A673 (cell line): ENCODE measurements at regions not wholly inside any gene's neighbourhood (a gene's known extent, or its start where the extent isn't known, plus 50 kb on each side); places are given as distances from the start of the nearest gene placed in this dataset.

ENCODE experiments used
- BruUV-seq: library from RNA; stranded (reverse); fragments of 400-500 nt; replicated peaks from 2 replicates; lab custom pipeline; 2021; lab: Mats Ljungman, UMichigan
- CTCF ChIA-PET: fragments of 300-600 bp; sonication (Branson Sonifier 250); formaldehyde crosslinking; loops from one replicate; lab custom pipeline; 2022; ENCODE audit warnings: antibody characterized with exemption; lab: Charles Lee
- POLR2A ChIA-PET: fragments of 300-600 bp; sonication (Branson Sonifier 250); formaldehyde crosslinking; loops from one replicate; lab custom pipeline; 2022; ENCODE audit warnings: antibody characterized with exemption; ENCODE audit not compliant: low non-redundant PET; lab: Charles Lee
- DNase-seq: peaks from one replicate; pipeline ENCODE4 v3.0.0-alpha.2; 2015; ENCODE audit warnings: low spot score
- H3K27ac ChIP-seq: fragments of 200-600 bp; sonication (generic); 2 replicates; pipeline ENCODE4 v1.5.1; 2016; ENCODE audit warnings: mixed run types, low read depth, mild to moderate bottlenecking, mixed read lengths, antibody characterized with exemption, low read length; ENCODE audit not compliant: poor library complexity, severe bottlenecking
- H3K27me3 ChIP-seq: fragments of 200-600 bp; sonication (generic); replicated peaks from 2 replicates; pipeline ENCODE4 v1.6.1; 2017; ENCODE audit warnings: mixed run types, low read depth, mild to moderate bottlenecking, mixed read lengths, antibody characterized with exemption, low read length; ENCODE audit not compliant: insufficient read depth, poor library complexity
- H3K36me3 ChIP-seq: fragments of 200-600 bp; sonication (generic); 2 replicates; pipeline ENCODE4 v1.6.1; 2016; ENCODE audit warnings: mixed run types, mild to moderate bottlenecking, mixed read lengths, antibody characterized with exemption, low read length; ENCODE audit not compliant: insufficient read depth, poor library complexity, severe bottlenecking
- H3K4me1 ChIP-seq: fragments of 200-600 bp; sonication (generic); 2 replicates; pipeline ENCODE4 v1.6.1; 2017; ENCODE audit warnings: mixed run types, mild to moderate bottlenecking, mixed read lengths, antibody characterized with exemption, low read length; ENCODE audit not compliant: insufficient read depth, poor library complexity, severe bottlenecking
- H3K4me3 ChIP-seq: fragments of 200-600 bp; sonication (generic); 2 replicates; pipeline ENCODE4 v1.5.1; 2016; ENCODE audit warnings: low read depth, mixed run types, mild to moderate bottlenecking, mixed read lengths, low read length; ENCODE audit not compliant: poor library complexity, severe bottlenecking
- H3K9me3 ChIP-seq: fragments of 200-600 bp; sonication (generic); 2 replicates; pipeline ENCODE4 v1.6.1; 2016; ENCODE audit warnings: mixed run types, low read depth, mild to moderate bottlenecking, mixed read lengths, antibody characterized with exemption, low read length; ENCODE audit not compliant: poor library complexity, severe bottlenecking
- EZH2 ChIP-seq: fragments of 200-600 bp; sonication (generic); IDR thresholded peaks from 2 replicates; pipeline ENCODE4 v1.6.1; 2017; ENCODE audit warnings: borderline replicate concordance, low read depth, mild to moderate bottlenecking, mixed read lengths, antibody characterized with exemption, low read length; ENCODE audit not compliant: poor library complexity, severe bottlenecking
- intact Hi-C: fragments of 100-400 bp; cut with micrococcal nuclease; formaldehyde crosslinking; loops from one replicate; pipeline ENCODE4 v1.10.0; 2022; ENCODE audit not compliant: unreplicated experiment
- TF ChIP-seq, protein P1 (sequence below): fragments of 300-800, 200-600 bp; sonication (generic); conservative IDR thresholded peaks from 2 replicates; pipeline ENCODE4 v1.5.1; 2017; ENCODE audit warnings: low read depth, mild to moderate bottlenecking, antibody characterized with exemption, low read length, moderate library complexity, mixed read lengths

DNA sequence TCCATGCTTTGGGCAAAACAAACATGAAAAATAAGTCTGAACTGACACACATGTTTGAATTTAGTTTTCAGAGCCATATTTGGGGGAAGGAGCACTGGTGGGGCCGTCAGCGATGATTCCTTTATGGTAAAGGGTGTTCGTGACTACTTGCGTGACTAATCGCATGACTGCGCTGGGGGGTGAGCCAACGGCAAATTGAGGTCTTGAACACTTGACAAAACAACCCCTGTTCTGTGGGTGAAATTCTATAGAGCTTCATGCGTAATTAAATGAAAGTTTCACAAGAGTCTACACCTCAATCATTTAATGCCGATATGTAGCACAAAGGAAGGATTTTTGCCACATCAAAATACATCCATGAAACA, 127.5 kb upstream of the CYP1B1 start:
- Histone ChIP-seq H3K27me3 (no peaks in the 10 kb centered on the region), H3K36me3 (no peaks in the 10 kb centered on the region), H3K9me3 (no peaks in the 10 kb centered on the region), H3K4me3 (no peak overlapping the region), H3K4me1 (no peaks in the 10 kb centered on the region), H3K27ac (no peak overlapping the region)
- DNase-seq = no peak
- TF ChIP-seq, protein P1, sequence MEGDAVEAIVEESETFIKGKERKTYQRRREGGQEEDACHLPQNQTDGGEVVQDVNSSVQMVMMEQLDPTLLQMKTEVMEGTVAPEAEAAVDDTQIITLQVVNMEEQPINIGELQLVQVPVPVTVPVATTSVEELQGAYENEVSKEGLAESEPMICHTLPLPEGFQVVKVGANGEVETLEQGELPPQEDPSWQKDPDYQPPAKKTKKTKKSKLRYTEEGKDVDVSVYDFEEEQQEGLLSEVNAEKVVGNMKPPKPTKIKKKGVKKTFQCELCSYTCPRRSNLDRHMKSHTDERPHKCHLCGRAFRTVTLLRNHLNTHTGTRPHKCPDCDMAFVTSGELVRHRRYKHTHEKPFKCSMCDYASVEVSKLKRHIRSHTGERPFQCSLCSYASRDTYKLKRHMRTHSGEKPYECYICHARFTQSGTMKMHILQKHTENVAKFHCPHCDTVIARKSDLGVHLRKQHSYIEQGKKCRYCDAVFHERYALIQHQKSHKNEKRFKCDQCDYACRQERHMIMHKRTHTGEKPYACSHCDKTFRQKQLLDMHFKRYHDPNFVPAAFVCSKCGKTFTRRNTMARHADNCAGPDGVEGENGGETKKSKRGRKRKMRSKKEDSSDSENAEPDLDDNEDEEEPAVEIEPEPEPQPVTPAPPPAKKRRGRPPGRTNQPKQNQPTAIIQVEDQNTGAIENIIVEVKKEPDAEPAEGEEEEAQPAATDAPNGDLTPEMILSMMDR = no peak
- TF ChIP-seq EZH2 = no peak
- ChIA-PET POLR2A (interaction anchor here (0.6 kb wide), 1 partner anchor 32 kb away, joined by 3 read pairs; no protein-coding TSS in a partner anchor), CTCF (no interaction called here)
- intact Hi-C loops = no loop called here
- no TSS peak for BruUV-seq

DNA sequence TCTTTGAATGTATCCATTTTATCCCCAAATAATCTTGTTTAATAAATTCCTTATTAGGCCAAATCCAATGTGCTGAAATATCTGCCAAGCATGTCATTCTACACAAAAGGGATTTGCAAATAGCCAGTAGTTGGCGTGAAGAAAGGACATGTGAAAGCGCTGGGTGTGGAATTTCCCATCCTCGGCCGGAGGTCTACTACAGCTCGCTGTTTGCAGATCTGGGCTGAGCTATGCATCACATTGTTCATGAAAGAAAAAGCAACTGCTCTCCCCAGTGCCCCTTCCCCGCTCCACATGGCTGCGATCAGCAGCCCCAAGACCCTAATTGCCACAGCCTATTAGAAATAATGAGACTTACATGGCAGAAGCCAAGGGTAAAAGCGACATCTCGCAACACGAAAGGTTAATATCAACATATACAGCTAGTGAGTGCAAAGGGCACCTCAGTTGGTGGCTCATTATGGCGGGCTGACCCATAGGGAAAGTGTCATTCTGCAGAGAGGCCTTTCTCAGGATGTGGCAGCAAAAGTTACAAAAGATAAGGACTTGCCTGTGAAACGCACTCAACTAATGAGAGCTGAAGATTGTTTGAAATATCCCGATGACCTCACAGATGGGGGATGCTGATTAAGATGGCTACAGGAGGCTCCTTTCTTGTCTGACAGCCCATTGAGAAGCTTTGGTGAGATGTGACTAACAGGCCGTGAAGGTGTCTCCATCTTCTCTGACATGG, 126.9 kb upstream of the CYP1B1 start:
- Histone ChIP-seq H3K36me3 (no peaks in the 10 kb centered on the region), H3K4me1 (no peaks in the 10 kb centered on the region), H3K27me3 (no peaks in the 10 kb centered on the region), H3K4me3 (no peak overlapping the region), H3K27ac (no peak overlapping the region), H3K9me3 (no peaks in the 10 kb centered on the region)
- POLR2A ChIA-PET = interaction anchor here (0.6 kb wide), 1 partner anchor 31 kb away, joined by 3 read pairs; no protein-coding TSS in a partner anchor
- CTCF ChIA-PET = no interaction called here
- no TSS peak for BruUV-seq
- DNase-seq = no peak
- intact Hi-C loops = no loop called here
- no peak for TF ChIP-seq EZH2
- TF ChIP-seq, protein P1 = no peak

DNA sequence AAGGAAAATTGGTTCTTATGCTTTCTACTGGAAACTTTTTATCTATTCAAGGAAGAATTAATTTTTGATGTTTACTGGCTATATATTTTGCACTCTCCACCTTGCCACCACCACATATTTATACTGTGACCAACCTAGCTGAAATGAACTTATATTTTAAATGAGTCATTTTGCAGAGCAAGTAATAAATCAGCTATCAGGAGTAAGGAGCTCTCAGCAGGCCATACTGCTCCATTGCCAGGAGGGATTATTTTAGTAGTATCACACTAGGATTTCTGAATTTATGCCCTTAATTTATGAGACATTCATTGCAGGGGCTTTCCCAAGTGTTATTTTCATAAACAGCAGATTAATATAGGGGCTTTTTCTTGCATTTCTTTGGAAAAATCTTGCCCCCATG, 125.8 kb upstream of the CYP1B1 start:
- CTCF ChIA-PET = no interaction called here
- TF ChIP-seq EZH2 = no peak
- H3K36me3 ChIP-seq = no peaks in the 10 kb centered on the region
- no peak overlapping the region for H3K4me3 ChIP-seq
- BruUV-seq = no TSS peak
- H3K9me3 ChIP-seq = no peaks in the 10 kb centered on the region
- no peaks in the 10 kb centered on the region for H3K4me1 ChIP-seq
- H3K27ac ChIP-seq = no peak overlapping the region
- POLR2A ChIA-PET = no interaction called here
- no peak for DNase-seq
- intact Hi-C loops = no loop called here
- H3K27me3 ChIP-seq = no peaks in the 10 kb centered on the region

DNA sequence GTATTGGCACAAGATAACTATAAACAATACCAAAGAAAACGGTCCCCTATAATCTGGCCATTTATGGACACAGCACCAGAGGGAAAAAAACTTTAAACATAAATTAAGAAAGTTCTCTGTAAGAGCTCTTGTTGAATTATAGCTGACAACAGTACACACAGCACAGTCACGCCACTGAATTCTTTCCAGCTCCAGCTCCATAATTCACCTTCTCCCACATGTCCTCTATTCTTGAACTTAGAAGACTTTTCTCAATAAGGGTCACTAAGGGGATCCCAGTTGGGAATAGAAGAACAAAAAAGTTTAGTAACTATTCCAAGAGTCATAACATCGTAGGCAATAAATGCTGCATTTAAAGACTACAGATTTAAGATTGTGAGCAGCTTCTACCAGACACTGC, 124.6 kb upstream of the CYP1B1 start:
- Histone ChIP-seq H3K36me3 (no peaks in the 10 kb centered on the region), H3K27me3 (no peaks in the 10 kb centered on the region), H3K27ac (no peak overlapping the region), H3K4me3 (no peak overlapping the region), H3K4me1 (no peaks in the 10 kb centered on the region), H3K9me3 (no peaks in the 10 kb centered on the region)
- BruUV-seq = no TSS peak
- intact Hi-C loops = no loop called here
- DNase-seq = no peak
- TF ChIP-seq EZH2 = no peak
- TF ChIP-seq, protein P1 = no peak
- ChIA-PET CTCF (no interaction called here), POLR2A (no interaction called here)
